AG09309 (cell line): ENCODE measurements at regions not wholly inside any gene's neighbourhood (a gene's known extent, or its start where the extent isn't known, plus 50 kb on each side); places are given as distances from the start of the nearest gene placed in this dataset.
"Not testable (repeated sequence)": the region's sequence is repeated elsewhere in the genome, so short reads cannot be mapped to it uniquely, and the experiment has no call there.

Experiments used
- DNase-seq: peaks from one replicate; pipeline ENCODE4 v3.0.0-alpha.2; 2010; ENCODE audit warnings: low read depth
- H3K4me3 ChIP-seq: 2 replicates; pipeline ENCODE4 v1.5.1; 2011; ENCODE audit warnings: mild to moderate bottlenecking, low read depth, low read length, moderate library complexity; ENCODE audit not compliant: control insufficient read depth

- DNase-seq, H3K4me3 ChIP-seq: not testable (repeated sequence)
These were observed 485.7 kb downstream of the GOLGA6L6 start for GRCh38 chr15:20055921-20056320.

GRCh38 chr15:20048189-20048588 lies 493.4 kb downstream of the GOLGA6L6 start:
- not testable (repeated sequence) for H3K4me3 ChIP-seq, DNase-seq

- H3K4me3 ChIP-seq, DNase-seq: not testable (repeated sequence)
These were observed 496.4 kb downstream of the GOLGA6L6 start for GRCh38 chr15:20045165-20045564.

- DNase-seq, H3K4me3 ChIP-seq: not testable (repeated sequence)
These were observed 500.9 kb downstream of the GOLGA6L6 start for GRCh38 chr15:20040691-20041090.

GRCh38 chr15:20025040-20025439 lies 516.6 kb downstream of the GOLGA6L6 start:
- not testable (repeated sequence) for H3K4me3 ChIP-seq, DNase-seq

GRCh38 chr15:20022349-20022748 lies 519.3 kb downstream of the GOLGA6L6 start:
- H3K4me3 ChIP-seq, DNase-seq: not testable (repeated sequence)

- not testable (repeated sequence) for DNase-seq, H3K4me3 ChIP-seq
These were observed 520.2 kb downstream of the GOLGA6L6 start for GRCh38 chr15:20021351-20021750.

- not testable (repeated sequence) for H3K4me3 ChIP-seq, DNase-seq
These were observed 521.0 kb downstream of the GOLGA6L6 start for GRCh38 chr15:20020588-20020987.

- not testable (repeated sequence) for DNase-seq, H3K4me3 ChIP-seq
These were observed 521.8 kb downstream of the GOLGA6L6 start for GRCh38 chr15:20019758-20020157.

GRCh38 chr15:20017581-20017980 lies 524.0 kb downstream of the GOLGA6L6 start:
- not testable (repeated sequence) for DNase-seq, H3K4me3 ChIP-seq

- DNase-seq, H3K4me3 ChIP-seq: not testable (repeated sequence)
These were observed 524.7 kb downstream of the GOLGA6L6 start for GRCh38 chr15:20016941-20017340.

GRCh38 chr15:20012837-20013236 lies 528.8 kb downstream of the GOLGA6L6 start:
- DNase-seq, H3K4me3 ChIP-seq: not testable (repeated sequence)

- not testable (repeated sequence) for H3K4me3 ChIP-seq, DNase-seq
These were observed 530.8 kb downstream of the GOLGA6L6 start for GRCh38 chr15:20010759-20011158.

GRCh38 chr15:20009619-20010018 lies 532.0 kb downstream of the GOLGA6L6 start:
- not testable (repeated sequence) for DNase-seq, H3K4me3 ChIP-seq

- not testable (repeated sequence) for H3K4me3 ChIP-seq, DNase-seq
These were observed 534.3 kb downstream of the GOLGA6L6 start for GRCh38 chr15:20007338-20007737.

- H3K4me3 ChIP-seq, DNase-seq: not testable (repeated sequence)
These were observed 538.1 kb downstream of the GOLGA6L6 start for GRCh38 chr15:20003471-20003870.

- DNase-seq = not testable (repeated sequence)
These were observed 539.0 kb downstream of the GOLGA6L6 start for GRCh38 chr15:20002560-20002959.

GRCh38 chr15:19996574-19997194 lies 544.9 kb downstream of the GOLGA6L6 start:
- not testable (repeated sequence) for DNase-seq, H3K4me3 ChIP-seq

More at GRCh38 chr15:20002560-20002959, 539.0 kb downstream of the GOLGA6L6 start:
- not testable (repeated sequence) for H3K4me3 ChIP-seq

GRCh38 chr15:19995296-19995695 lies 546.3 kb downstream of the GOLGA6L6 start:
- DNase-seq, H3K4me3 ChIP-seq: not testable (repeated sequence)
